ENCODE measurements at regions not wholly inside any gene's neighbourhood (a gene's known extent, or its start where the extent isn't known, plus 50 kb on each side); places are given as distances from the start of the nearest gene placed in this dataset.
"Not testable (repeated sequence)": the region's sequence is repeated elsewhere in the genome, so short reads cannot be mapped to it uniquely, and the experiment has no call there.

DNA sequence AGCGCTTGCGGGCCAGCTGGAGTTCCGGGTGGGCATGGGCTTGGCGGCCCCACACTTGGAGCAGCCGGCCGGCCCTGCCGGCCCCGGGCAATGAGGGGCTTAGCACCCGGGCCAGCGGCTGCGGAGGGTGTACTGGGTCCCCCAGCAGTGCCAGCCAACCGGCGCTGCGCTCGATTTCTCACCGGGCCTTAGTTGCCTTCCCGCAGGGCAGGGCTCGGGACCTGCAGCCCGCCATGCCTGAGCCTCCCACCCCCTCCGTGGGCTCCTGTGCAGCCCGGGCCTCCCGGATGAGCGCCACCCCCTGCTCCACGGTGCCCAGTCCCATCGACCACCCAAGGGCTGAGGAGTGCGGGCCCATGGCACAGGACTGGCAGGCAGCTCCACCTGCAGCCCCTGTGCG is 53.4 kb upstream of the AGA start:
- TF ChIP-seq, protein P1, sequence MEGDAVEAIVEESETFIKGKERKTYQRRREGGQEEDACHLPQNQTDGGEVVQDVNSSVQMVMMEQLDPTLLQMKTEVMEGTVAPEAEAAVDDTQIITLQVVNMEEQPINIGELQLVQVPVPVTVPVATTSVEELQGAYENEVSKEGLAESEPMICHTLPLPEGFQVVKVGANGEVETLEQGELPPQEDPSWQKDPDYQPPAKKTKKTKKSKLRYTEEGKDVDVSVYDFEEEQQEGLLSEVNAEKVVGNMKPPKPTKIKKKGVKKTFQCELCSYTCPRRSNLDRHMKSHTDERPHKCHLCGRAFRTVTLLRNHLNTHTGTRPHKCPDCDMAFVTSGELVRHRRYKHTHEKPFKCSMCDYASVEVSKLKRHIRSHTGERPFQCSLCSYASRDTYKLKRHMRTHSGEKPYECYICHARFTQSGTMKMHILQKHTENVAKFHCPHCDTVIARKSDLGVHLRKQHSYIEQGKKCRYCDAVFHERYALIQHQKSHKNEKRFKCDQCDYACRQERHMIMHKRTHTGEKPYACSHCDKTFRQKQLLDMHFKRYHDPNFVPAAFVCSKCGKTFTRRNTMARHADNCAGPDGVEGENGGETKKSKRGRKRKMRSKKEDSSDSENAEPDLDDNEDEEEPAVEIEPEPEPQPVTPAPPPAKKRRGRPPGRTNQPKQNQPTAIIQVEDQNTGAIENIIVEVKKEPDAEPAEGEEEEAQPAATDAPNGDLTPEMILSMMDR (IDR thresholded peaks at IDR 0.05), result not testable (repeated sequence)
- TF ChIP-seq POLR2A (IDR thresholded peaks at IDR 0.05), result not testable (repeated sequence)
